CD1c-positive myeloid dendritic cell (primary cell): ENCODE measurements at regions not wholly inside any gene's neighbourhood (a gene's known extent, or its start where the extent isn't known, plus 50 kb on each side); places are given as distances from the start of the nearest gene placed in this dataset.
"Not testable (repeated sequence)": the region's sequence is repeated elsewhere in the genome, so short reads cannot be mapped to it uniquely, and the experiment has no call there.

Source experiments
- DNase-seq: peaks from one replicate; pipeline ENCODE4 v3.0.0-alpha.2; 2016; ENCODE audit errors: extremely low spot score

DNA sequence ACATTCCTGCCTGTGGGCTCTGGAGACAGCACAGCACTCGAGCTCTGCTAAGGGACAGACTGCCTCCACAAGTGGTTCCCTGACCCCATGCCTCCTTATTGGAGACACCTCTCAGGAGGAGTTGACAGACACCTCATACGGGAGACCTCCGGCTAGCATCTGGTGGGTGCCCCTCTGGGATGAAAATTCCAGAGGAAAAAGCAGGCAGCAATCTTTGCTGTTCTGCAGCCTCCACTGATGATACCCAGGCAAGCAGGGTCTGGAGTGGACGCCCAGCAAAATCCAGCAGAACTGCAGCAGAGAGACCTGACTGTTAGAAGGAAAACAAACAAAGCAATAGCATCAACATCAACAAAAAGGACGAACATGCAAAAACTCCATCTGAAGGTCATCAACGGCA lies 639.4 kb downstream of the SLC16A7 start:
- DNase-seq = no peak

DNA sequence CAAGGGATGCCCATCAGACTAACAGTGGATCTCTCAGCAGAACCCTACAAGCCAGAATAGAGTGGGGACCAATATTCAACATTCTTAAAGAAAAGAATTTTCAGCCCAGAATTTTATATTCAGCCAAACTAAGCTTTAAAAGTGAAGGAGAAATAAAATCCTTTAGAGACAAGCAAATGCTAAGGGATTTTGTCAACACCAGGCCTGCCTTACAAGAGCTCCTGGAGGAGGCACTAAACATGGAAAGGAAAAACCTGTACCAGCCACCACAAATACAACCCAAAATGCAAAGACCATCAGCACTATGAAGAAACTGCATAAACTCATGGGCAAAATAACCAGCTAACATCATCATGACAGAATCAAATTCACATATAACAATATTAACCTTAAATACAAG lies 640.6 kb downstream of the SLC16A7 start:
- not testable (repeated sequence) for DNase-seq

DNA sequence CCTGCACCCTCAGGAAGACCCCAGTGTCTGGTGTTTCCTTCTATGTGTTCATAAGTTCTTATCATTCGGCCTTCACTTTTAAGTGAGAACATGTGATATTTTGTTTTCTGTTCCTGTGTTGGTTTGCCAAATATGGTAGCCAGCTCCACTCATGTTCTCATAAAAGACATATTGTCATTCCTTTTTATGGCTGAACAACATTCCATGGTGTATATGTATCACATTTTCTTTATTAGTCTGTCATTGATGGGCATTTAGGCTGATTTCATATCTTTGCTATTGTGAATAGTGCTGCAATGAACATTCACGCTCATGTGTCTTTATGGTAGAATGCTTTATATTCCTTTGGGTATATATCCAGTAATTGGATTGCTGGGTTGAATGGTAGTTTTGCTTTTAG lies 645.1 kb downstream of the SLC16A7 start:
- DNase-seq = no peak

DNA sequence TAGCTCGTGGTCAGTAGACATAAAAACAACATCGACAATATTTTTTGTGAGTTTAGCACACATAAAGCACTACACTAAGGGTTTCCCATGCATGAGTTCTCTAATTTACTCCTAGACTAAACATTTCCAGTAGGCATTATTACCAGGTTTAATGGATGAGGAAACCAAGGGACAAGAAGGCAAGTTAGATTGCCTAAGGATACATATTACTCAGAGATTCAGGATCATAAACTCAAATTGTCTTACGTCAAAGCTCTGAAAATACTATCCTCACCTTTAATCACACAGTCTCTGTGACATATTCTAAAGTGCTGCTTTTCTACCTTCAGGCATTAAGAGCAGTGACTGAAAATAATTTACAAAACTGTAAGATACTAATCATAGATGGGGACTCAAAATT lies 655.3 kb downstream of the SLC16A7 start:
- DNase-seq = no peak

DNA sequence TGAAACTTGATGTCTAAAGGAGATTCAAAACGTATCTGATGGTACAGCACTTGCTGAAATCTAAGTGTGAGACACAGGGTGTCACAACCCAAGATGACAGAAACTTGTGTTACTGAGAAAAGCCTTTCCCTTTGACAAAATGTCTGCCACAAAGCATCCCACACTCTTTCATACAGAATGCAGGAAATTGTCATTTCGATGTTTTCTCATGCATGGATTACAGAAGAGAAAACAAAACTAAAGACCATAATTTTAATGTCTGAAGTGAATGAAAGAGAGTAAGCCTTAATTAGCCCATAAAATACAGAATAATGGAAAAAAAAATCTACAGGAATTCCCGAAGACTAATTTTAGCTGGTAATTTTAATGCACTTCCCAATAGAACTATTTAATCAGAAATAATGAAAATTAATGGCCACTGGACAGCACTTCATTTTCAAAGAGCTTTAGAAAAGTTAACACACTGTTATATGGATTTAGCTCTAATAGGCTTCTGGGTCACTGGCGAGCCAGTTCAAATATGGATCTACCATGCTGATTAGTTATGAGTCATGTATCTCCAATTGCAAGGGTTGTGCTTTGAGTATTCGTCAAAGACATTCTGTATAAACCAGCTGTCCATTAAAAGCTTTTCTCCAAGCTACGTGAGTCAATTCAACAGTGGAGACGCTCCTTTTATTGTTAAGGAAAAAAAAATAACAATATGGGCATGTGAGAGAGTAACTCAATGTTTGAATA lies 656.7 kb downstream of the SLC16A7 start:
- DNase-seq = no peak

DNA sequence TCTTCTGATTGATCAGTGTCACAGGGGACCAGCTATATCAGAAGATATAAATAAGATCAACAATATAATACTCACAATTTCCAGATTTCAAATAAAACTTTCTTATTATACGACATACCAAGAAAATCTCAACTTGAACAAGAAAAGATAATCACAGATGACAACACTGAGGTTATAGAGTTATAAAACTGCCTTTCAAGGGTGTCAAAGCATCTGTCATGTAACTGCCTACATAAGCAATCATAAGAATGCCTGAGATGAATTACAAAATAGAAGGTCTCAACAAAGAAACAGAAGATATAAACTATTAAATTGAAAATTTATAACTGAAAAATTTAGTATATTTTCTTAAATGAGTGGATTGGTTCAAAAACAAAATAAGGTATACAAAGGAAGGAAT lies 659.2 kb downstream of the SLC16A7 start:
- no peak for DNase-seq

DNA sequence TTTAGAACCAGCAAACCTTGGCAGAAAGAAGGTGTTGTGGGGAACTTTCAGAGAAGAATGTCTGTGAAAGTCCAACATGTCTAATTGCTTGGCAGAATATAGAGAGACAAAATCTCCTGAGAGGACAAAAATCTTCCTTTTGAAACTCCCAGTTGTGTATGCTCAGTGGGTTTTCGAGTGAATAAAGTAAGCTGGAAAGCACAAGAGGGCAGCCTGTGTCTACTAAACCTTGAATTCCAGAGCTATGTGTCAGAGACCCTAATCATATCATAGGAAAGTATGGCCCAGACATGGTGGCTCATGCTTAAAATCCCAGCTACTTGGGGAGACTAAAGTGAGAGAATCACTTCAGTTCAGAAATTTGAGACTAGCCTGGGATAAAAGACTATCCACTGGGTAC lies 661.2 kb downstream of the SLC16A7 start:
- DNase-seq = no peak

DNA sequence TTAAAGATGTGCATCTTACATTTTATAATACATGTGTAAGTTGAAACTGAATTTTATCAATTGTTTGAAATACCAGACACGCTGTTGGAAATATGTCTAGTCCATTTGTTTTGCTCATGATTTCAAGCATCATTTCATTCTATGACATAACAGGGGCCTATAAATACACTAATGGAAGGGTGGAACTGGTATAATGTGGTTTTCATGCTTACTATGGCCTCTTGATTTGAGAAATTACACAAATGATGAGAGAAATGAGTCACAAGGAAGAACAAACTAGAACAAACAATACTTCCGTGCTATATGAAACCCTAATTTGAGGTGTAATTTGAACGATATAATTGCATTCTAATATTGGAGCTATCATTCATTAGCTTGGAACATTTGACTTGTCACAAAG lies 663.4 kb downstream of the SLC16A7 start:
- DNase-seq = no peak

DNA sequence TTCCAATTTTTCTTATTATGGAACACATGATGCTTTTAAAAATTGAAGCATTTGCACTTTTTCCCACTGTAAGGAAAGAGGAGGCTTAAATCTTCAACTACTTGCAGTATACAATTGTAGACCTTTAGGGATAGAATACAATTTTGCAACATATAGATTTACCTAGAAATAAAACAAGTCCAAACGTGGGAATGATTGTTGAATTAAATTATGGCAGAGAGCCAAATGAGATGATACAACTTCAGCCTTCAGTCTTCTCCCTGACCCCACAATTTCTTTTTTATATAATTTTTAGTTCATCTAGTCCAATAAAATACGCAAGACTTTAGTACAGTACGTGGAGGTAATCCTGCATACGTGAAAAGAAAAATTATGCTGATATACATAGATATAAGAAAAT lies 666.5 kb downstream of the SLC16A7 start:
- no peak for DNase-seq

DNA sequence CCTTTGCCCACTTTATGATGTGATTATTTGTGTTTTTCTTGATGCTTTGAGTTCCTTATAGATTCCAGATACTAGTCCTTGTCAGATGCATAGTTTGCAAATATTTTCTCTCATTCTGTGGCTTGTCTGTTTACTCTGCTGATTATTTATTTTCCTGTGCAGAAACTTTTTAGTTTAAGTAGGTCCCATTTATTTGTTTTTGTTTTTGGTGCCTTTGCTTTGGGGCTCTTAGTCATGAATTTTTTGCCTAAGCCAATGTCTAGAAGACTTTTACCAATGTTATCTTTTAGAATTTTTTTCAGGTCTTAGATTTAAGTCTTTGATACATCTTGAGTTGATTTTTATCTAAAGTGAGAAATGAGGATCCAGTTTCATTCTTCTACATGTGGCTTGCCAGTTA lies 667.3 kb downstream of the SLC16A7 start:
- no peak for DNase-seq

DNA sequence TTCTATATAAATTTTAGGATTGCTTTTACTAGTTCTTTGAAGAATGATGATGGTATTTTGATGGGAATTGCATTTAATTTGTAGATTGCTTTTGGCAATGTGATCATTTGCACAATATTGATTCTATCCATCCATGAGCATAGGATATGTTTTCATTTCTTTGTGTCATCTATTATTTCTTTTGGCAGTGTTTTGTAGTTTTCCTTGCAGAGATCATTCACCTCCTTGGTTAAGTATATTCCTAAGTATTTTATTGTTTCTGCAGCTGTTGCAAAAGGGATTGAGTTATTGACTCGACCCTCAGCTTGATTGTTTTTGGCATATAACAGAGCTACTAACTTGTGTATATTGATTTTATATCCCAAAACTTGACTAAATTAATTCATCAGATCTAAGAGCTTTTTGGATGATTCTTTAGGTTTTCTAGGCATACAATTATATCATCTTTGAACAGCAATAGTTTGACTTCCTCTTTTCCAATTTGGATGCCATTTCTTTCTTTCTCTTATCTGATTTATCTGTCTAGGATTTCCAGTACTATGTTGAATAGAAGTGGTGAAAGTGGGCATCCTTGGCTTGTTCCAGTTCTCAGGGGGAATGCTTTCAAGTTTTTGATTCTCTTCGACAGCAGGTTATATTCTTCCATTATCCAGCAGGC lies 668.1 kb downstream of the SLC16A7 start:
- DNase-seq = no peak

DNA sequence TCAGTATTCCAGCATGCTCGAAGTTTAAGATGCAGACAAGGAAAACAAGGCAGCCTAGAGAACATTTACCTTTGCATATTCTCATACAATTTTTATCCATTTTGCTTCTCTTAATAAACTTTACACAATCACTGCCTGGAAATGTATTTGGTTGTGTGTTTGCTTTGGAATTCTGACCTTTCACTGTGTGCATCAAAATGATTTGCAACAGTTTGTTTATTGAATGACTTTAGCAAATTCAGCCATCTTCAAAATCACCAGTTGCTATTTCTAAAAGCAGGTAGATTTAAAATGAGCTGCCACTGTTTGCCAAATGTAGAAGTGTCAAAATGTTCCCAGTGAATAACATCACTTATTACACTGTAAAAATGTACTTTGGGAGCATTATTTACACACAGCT lies 669.9 kb downstream of the SLC16A7 start:
- no peak for DNase-seq

DNA sequence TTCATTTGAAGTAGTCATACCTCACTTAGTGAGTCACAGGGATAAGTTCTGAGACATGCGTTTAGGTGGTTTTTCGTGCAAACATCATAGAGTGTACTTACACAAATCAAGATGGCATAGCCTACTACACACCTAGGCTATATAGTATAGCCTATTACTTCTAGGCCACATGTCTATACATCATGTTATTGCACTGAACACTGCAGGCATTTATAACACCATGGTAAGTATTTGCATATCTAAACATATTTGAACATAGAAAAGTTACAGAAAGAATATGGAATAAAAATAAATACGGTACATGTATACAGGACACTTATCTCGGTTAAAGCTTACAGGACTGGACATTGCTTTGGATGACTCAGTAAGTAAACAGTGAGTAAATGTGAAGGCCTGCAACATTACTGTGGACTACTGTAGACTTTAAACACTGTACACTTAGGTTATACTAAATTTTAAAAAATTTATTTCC lies 670.6 kb downstream of the SLC16A7 start:
- no peak for DNase-seq

DNA sequence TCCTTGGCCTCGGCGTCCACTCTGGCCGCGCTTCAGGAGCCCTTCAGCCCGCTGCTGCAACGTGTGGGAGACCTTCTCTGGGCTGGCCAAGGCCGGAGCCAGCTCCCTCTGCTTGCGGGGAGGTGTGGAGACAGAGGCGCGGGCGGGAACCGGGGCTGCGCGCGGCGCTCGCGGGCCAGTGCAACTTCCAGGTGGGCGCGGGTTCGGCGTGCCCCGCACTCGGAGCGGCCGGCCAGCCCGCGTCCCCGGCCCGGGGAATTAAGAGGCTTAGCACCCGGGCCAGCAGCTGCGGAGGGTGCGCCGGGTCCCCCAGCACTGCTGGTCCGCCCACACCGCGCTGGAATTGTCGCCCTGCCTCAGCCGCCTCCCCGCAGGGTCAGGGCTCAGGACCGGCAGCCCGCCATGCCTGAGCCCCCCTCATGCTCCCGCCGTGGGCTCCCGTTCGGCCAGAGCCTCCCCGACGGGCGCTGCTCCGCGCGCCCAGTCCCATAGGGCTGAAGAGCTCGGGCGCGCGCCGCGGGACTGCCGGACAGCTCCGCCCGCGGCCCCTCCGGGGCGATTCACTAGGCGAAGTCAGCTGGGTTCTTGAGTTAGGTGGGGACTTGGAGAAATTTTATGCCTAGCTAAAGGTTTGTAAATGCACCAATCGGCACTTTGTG lies 673.9 kb downstream of the SLC16A7 start:
- no peak for DNase-seq

DNA sequence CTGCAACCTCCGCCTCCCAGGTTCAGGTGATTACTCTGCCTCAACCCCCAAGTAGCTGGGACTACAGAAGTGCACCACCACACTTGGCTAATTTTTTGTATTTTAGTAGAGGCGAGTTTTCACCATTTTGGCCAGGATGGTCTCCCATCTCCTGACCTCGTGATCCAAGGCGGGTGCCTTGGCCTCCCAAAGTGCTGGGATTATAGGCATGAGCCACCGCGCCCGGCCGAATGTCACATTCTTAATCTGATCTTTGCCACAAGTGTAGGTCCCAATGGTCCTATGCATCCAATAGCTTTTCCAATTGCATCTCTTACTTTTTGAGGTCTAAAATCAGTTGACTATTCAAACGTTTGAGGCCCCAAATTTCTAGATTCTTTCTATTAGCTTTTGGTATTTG lies 676.0 kb downstream of the SLC16A7 start:
- no peak for DNase-seq

DNA sequence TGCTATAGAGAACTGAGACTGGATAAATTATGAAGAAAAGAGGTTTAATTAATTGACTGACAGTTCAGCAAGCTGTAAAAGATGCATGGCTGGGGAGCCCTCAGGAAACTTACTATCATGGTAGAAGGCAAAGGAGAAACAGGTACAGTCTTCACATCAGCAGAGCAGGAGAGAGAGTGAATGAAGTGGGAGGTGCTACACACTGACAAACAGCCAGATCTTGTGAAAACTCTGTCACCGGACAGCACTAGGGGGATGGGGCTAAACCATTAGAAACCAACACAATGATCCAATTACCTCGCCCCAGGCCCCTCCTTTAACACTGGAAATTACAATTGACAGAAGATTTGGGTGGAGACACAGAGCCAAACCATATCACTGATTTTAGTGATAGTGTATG lies 682.4 kb downstream of the SLC16A7 start:
- no peak for DNase-seq

DNA sequence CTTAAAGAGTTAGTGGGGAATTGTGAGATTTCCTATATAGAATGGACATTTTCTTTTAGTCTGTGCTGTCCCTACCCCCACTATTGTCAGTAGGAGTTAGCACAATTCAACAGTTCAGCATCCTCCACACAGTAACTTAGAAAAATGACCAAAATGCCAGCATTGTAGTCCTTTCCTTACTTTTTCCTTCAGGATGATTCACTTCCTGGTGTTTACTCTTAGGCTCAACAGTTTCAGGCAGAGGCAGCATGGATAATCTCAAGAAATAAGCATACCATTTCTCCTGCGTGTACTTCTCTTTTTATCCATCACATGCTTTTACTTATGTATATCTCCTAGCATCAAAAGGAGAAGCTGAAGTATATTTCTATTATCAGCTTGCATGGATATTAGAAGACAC lies 683.4 kb downstream of the SLC16A7 start:
- DNase-seq = no peak

DNA sequence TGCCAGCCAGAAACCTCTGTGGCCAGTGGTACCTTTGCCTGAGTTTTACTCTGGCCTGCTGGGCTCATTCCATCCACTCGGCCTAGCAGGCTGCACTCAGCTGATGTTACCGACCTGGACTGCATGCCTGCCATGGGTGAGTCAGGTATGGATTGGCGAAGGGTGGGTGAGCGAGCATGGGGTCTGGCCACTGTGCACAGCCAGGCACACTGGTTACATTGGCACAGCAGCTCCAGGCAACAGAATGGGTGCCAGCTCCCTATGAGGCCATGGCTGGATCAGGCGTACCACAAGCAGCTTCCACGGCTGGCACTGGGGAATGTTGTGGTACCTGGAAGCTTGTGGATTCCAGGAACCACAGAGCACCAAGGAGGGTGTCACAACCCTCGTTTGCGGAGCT lies 685.7 kb downstream of the SLC16A7 start:
- no peak for DNase-seq

DNA sequence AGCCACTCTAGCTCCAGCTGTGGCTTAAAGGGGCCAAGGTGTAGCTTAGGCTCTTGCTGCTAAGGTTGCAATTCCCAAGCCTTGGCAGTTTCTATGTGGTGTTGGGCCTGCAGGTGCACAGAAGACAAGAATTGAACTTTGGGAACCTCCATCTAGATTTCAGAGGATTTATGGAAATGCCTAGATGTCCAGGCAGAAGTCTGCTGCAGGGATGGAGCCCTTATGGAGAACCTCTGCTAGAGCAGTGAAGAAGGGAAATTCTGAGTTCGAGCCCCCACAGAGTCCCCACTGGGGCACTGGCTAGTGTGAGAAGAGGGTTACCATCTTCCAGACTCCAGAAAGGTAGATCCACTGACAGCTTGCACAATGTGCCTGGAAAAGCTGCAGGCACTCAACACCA lies 694.7 kb downstream of the SLC16A7 start:
- DNase-seq = no peak

DNA sequence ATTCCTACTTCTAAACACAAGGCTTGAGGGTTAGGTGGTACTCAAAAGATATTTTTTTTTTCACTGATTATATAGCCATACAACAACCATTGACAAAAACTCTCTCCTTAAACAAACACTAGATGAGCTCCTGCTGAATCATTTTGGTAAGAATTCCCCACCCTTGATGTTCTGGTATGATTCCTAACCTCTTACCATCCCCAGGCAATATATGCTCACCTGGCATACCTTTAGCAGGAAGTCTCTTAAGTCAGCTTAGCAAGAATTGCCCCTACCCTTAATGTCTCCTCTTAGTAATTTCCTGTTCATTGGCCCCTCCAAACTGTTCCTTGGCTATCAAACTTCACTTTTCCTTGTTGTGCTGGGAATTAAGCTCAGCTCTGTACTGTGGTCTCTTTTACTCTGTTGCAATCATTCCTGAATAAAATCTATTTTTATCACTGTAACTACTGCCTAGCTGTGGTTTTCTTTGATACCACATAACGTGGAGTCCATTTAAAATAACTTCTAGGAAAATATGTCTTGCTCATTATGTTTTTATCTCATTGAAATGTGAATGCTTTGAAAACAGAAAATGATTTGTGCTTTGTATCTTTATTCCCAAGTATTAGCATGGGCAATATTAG lies 712.6 kb downstream of the SLC16A7 start:
- DNase-seq = no peak

DNA sequence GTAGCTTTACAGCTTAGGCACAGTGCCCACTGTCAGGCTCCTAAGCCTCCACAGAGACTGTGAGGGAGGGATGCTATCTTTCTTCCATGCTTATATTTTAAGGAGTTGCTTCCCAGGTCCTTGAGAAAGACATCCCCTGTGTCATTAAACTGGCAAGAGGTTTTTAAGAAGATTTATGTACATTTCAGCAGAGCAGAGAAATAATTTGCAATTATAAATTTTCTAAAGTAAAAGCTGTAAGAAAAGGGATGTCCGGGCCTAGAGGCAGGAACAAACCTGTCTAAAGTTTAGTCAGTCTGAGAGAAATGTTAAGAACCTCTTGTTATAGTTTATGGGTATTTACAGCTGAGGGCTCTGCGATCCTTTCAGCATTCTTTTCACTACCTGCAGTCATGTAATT lies 716.1 kb downstream of the SLC16A7 start:
- DNase-seq = no peak

DNA sequence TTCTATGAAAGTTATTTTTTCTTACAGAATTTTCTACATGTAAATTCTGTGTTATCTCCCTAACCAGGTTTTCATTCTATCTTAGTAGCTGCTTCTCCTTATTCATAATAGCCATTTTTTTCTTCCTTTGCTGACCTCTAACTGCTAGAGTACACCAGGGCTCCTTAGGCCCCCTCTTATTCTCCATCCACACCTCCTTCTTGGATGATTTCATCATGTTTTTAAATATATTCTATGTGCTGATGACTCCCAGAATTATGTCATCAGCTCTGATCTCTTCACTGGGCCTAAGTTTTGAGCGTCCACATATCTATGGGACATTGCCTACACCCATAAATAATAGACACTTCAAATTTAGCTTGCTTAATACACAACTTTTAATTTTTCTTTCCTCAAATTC lies 721.5 kb downstream of the SLC16A7 start:
- no peak for DNase-seq

DNA sequence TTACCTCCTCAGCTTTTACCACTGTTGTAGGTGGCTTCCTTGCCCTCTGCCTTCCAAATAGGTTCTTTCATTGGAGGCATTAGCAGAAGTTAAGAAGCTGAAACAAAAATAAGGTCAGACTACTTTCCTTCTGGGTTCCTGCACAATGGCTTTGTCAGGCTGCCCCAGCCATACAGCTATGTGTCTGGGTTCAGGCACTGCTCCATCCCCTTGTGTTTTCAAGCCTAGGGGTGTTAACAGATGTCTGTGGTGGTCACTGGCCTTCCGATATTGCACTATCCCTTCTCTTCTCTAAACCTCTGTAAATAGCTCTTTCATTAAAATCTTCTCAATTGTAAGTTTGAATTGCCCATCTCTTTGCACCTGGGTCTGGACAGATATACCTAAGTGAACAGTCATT lies 728.9 kb downstream of the SLC16A7 start:
- no peak for DNase-seq
